NT2/D1 (cell line): ENCODE measurements at regions not wholly inside any gene's neighbourhood (a gene's known extent, or its start where the extent isn't known, plus 50 kb on each side); places are given as distances from the start of the nearest gene placed in this dataset.

ENCODE experiments used
- DNase-seq: peaks from one replicate; pipeline ENCODE4 v3.0.0-alpha.2; 2011; ENCODE audit warnings: low read depth, low spot score
- H3K27me3 ChIP-seq: 2 replicates; pipeline ENCODE4 v1.6.0; 2011; ENCODE audit warnings: mild to moderate bottlenecking; ENCODE audit not compliant: insufficient read length, insufficient read depth
- H3K36me3 ChIP-seq: 2 replicates; pipeline ENCODE4 v1.6.1; 2011; ENCODE audit warnings: mild to moderate bottlenecking, low read length, mixed read lengths; ENCODE audit not compliant: insufficient read depth, insufficient read length
- H3K4me1 ChIP-seq: 2 replicates; pipeline ENCODE4 v1.5.1; 2011; ENCODE audit not compliant: insufficient read depth, insufficient read length
- H3K4me3 ChIP-seq: 2 replicates; pipeline ENCODE4 v1.5.1; 2011; ENCODE audit warnings: low read depth; ENCODE audit not compliant: insufficient read length
- H3K9ac ChIP-seq: 2 replicates; pipeline ENCODE4 v1.6.0; 2011; ENCODE audit warnings: low read depth; ENCODE audit not compliant: insufficient read length
- H3K9me3 ChIP-seq: 2 replicates; pipeline ENCODE4 v1.5.1; 2011; ENCODE audit warnings: mild to moderate bottlenecking, low read length; ENCODE audit not compliant: insufficient read depth
- SUZ12 ChIP-seq: IDR thresholded peaks from 2 replicates; pipeline ENCODE4 v1.6.1; 2011; ENCODE audit not compliant: insufficient read length, insufficient read depth; ENCODE audit errors: extremely low read depth
- YY1 ChIP-seq: IDR thresholded peaks from 2 replicates; pipeline ENCODE4 v1.6.1; 2011; ENCODE audit not compliant: insufficient read length, insufficient read depth
- ZNF274 ChIP-seq: IDR thresholded peaks from 2 replicates; pipeline ENCODE4 v1.6.1; 2011; ENCODE audit warnings: mild to moderate bottlenecking, low read depth, low read length

- Histone ChIP-seq H3K4me3 (no peak overlapping the region), H3K27me3 (no peaks in the 10 kb centered on the region), H3K9me3 (no peaks in the 10 kb centered on the region), H3K9ac (no peak overlapping the region), H3K4me1 (no peaks in the 10 kb centered on the region), H3K36me3 (no peaks in the 10 kb centered on the region)
- no peak for TF ChIP-seq ZNF274
- TF ChIP-seq YY1, result no peak
- no peak for TF ChIP-seq SUZ12
- no peak for DNase-seq
These were observed 598.4 kb downstream of the FBXO15 start for GRCh38 chr18:73549236-73549635.

GRCh38 chr18:73545472-73545871, 602.2 kb downstream of the FBXO15 start:
- TF ChIP-seq YY1, result no peak
- no peak for TF ChIP-seq ZNF274
- Histone ChIP-seq H3K4me1 (no peaks in the 10 kb centered on the region), H3K36me3 (no peaks in the 10 kb centered on the region), H3K9ac (no peak overlapping the region), H3K4me3 (no peak overlapping the region), H3K9me3 (no peaks in the 10 kb centered on the region), H3K27me3 (no peaks in the 10 kb centered on the region)
- no peak for DNase-seq

GRCh38 chr18:73544617-73545016, 603.0 kb downstream of the FBXO15 start:
- TF ChIP-seq SUZ12 (no peak), YY1 (no peak), ZNF274 (no peak)
- Histone ChIP-seq H3K4me3 (no peak overlapping the region), H3K4me1 (no peaks in the 10 kb centered on the region), H3K36me3 (no peaks in the 10 kb centered on the region), H3K27me3 (no peaks in the 10 kb centered on the region), H3K9me3 (no peaks in the 10 kb centered on the region), H3K9ac (no peak overlapping the region)
- no peak for DNase-seq

GRCh38 chr18:73544032-73544431, 603.6 kb downstream of the FBXO15 start:
- Histone ChIP-seq H3K27me3 (no peaks in the 10 kb centered on the region), H3K9me3 (no peaks in the 10 kb centered on the region), H3K9ac (no peak overlapping the region), H3K36me3 (no peaks in the 10 kb centered on the region), H3K4me1 (no peaks in the 10 kb centered on the region), H3K4me3 (no peak overlapping the region)
- no peak for TF ChIP-seq YY1
- no peak for DNase-seq

GRCh38 chr18:73535990-73536389, 611.6 kb downstream of the FBXO15 start:
- no peak for DNase-seq

GRCh38 chr18:73535189-73535588, 612.4 kb downstream of the FBXO15 start:
- no peaks in the 10 kb centered on the region for H3K36me3 ChIP-seq
- no peaks in the 10 kb centered on the region for H3K27me3 ChIP-seq
- no peak for DNase-seq
- no peaks in the 10 kb centered on the region for H3K9me3 ChIP-seq
- no peak overlapping the region for H3K9ac ChIP-seq
- TF ChIP-seq SUZ12 (no peak), YY1 (no peak), ZNF274 (no peak)
- H3K4me3 ChIP-seq, result no peak overlapping the region
- no peaks in the 10 kb centered on the region for H3K4me1 ChIP-seq

More at GRCh38 chr18:73535990-73536389, 611.6 kb downstream of the FBXO15 start:
- H3K4me1 ChIP-seq, result no peaks in the 10 kb centered on the region
- no peaks in the 10 kb centered on the region for H3K9me3 ChIP-seq
- H3K36me3 ChIP-seq, result no peaks in the 10 kb centered on the region
- H3K4me3 ChIP-seq, result no peak overlapping the region
- TF ChIP-seq YY1 (no peak), ZNF274 (no peak), SUZ12 (no peak)
- no peak overlapping the region for H3K9ac ChIP-seq
- no peaks in the 10 kb centered on the region for H3K27me3 ChIP-seq

- no peaks in the 10 kb centered on the region for H3K4me1 ChIP-seq
- no peak for TF ChIP-seq YY1
- TF ChIP-seq SUZ12, result no peak
- TF ChIP-seq ZNF274, result no peak
- H3K27me3 ChIP-seq, result no peaks in the 10 kb centered on the region
- H3K36me3 ChIP-seq, result no peaks in the 10 kb centered on the region
- DNase-seq, result no peak
- H3K9ac ChIP-seq, result no peak overlapping the region
- no peaks in the 10 kb centered on the region for H3K9me3 ChIP-seq
- H3K4me3 ChIP-seq, result no peak overlapping the region
These were observed 616.0 kb downstream of the FBXO15 start for GRCh38 chr18:73531601-73532000.

- no peaks in the 10 kb centered on the region for H3K4me1 ChIP-seq
- TF ChIP-seq SUZ12 (no peak), ZNF274 (no peak), YY1 (no peak)
- H3K36me3 ChIP-seq, result no peaks in the 10 kb centered on the region
- no peak overlapping the region for H3K4me3 ChIP-seq
- H3K9ac ChIP-seq, result no peak overlapping the region
- H3K27me3 ChIP-seq, result no peaks in the 10 kb centered on the region
- H3K9me3 ChIP-seq, result no peaks in the 10 kb centered on the region
- DNase-seq, result no peak
These were observed 619.6 kb downstream of the FBXO15 start for GRCh38 chr18:73528066-73528465.
